ENCODE measurements at regions not wholly inside any gene's neighbourhood (a gene's known extent, or its start where the extent isn't known, plus 50 kb on each side); places are given as distances from the start of the nearest gene placed in this dataset.

GRCh38 chr22:49697047-49697446, 130.6 kb downstream of the BRD1 start:
- DNase-seq = no peak
- Histone ChIP-seq H3K27ac (no peak overlapping the region), H3K36me3 (ENCODE audit: insufficient read depth in 1 of 2, low read depth in 1 of 2) (no peaks in the 10 kb centered on the region), H3K9me3 (peaks cover 9% of the 10 kb centered on the region), H3K27me3 (ENCODE audit: insufficient read depth in 3 of 3, low read length in 2 of 3) (peaks cover 0 to 1% (median 0%) of the 10 kb centered on the region in 3 donors), H3K4me3 (no peak overlapping the region), H3K4me1 (no peaks in the 10 kb centered on the region)
- 80 to 86% (median 85%) methylated on average over 3 of the region's 3 CpGs for WGBS, 3 donors
- TF ChIP-seq, protein P1, sequence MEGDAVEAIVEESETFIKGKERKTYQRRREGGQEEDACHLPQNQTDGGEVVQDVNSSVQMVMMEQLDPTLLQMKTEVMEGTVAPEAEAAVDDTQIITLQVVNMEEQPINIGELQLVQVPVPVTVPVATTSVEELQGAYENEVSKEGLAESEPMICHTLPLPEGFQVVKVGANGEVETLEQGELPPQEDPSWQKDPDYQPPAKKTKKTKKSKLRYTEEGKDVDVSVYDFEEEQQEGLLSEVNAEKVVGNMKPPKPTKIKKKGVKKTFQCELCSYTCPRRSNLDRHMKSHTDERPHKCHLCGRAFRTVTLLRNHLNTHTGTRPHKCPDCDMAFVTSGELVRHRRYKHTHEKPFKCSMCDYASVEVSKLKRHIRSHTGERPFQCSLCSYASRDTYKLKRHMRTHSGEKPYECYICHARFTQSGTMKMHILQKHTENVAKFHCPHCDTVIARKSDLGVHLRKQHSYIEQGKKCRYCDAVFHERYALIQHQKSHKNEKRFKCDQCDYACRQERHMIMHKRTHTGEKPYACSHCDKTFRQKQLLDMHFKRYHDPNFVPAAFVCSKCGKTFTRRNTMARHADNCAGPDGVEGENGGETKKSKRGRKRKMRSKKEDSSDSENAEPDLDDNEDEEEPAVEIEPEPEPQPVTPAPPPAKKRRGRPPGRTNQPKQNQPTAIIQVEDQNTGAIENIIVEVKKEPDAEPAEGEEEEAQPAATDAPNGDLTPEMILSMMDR (IDR thresholded peaks at IDR 0.05) = no peak
- intact Hi-C loops (cut with DNase I) = no loop called here
- ATAC-seq = no peak

DNA sequence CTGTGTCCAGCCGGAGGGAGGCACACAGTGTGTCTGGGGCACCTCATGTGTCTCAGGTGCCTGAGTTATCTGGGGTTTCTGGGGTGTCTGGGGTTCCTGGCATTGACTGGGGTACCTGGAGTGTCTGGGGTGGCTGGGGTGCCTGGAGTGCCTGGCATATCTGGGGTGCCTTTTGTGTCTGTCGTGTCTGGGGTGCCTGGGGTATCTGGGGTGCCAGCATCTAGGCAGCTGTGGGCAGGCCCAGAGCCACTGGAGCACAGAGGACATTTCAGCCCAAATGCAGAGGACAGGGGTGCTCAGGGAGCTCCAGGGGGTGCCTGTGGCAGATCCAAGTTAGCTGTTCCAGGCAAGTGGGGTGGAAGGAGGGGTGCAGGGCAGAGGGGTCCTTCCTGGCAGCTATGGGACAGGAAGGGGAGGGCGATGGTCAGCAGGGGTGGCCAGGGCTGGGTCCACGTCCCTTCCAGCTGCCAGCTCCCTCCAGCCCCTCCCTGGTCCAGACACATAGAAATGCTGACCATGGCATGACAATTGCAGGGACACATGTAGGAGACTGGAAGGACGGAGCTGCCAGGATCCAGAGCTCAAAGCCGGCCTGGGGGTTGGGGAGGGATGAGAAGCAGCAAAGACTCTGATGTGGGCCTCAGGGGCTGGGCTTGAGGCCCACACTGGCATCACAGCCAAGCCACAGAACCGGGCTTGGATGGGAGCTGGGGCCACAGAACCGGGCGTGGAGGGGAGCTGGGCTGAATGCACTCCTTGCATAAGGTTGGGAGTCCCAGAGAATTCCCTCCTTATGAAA, 133.0 kb downstream of the BRD1 start:
- TF ChIP-seq, protein P1 (IDR thresholded peaks at IDR 0.05) = no peak
- Histone ChIP-seq H3K36me3 (ENCODE audit: insufficient read depth in 1 of 2, low read depth in 1 of 2) (no peaks in the 10 kb centered on the region), H3K4me1 (no peaks in the 10 kb centered on the region), H3K9me3 (peaks cover 5% of the 10 kb centered on the region), H3K27me3 (ENCODE audit: insufficient read depth in 3 of 3, low read length in 2 of 3) (peaks cover 0 to 1% (median 0%) of the 10 kb centered on the region in 3 donors), H3K4me3 (no peak overlapping the region), H3K27ac (no peak overlapping the region)
- ATAC-seq = no peak
- intact Hi-C loops (cut with DNase I) = no loop called here
- DNase-seq = no peak
- WGBS, 3 donors = 64 to 72% (median 66%) methylated on average over 9 of the region's 9 CpGs

GRCh38 chr22:49693848-49694247, 133.8 kb downstream of the BRD1 start:
- Histone ChIP-seq H3K4me1 (no peaks in the 10 kb centered on the region), H3K4me3 (no peak overlapping the region), H3K36me3 (ENCODE audit: insufficient read depth in 1 of 2, low read depth in 1 of 2) (no peaks in the 10 kb centered on the region), H3K27me3 (ENCODE audit: insufficient read depth in 3 of 3, low read length in 2 of 3) (peaks cover 0 to 4% (median 4%) of the 10 kb centered on the region in 3 donors), H3K27ac (no peak overlapping the region), H3K9me3 (peaks cover 5% of the 10 kb centered on the region)
- intact Hi-C loops (cut with DNase I) = no loop called here
- 82 to 88% (median 85%) methylated on average over 10 of the region's 10 CpGs for whole genome bisulfite sequencing, 3 donors
- ATAC-seq (no peak), DNase-seq (no peak)
- TF ChIP-seq, protein P1 (IDR thresholded peaks at IDR 0.05) = no peak

DNA sequence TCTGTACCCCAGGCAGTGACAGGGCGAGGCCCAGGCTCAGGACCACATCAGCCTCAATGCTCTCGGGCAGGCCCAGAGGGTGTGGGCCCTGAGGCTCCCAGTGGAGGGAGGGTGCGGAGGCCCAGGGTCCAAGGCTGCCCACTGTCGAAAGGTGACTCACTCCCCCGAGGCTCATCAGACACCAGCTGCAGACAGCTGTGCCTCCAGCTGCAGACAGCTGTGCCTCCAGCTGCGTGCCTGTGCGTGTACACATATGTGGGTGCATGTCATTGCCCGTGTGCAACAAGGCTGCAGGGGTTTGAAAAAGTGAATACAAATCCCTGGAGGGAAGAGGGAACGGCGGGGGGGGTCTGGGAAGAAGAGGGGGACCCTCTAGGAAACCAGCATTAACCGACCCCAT, 134.3 kb downstream of the BRD1 start:
- WGBS, 3 donors = 21 to 40% (median 34%) methylated on average over 11 of the region's 11 CpGs

More for the DNA sequence above, 134.3 kb downstream of the BRD1 start:
- no peaks in the 10 kb centered on the region for H3K36me3 ChIP-seq (ENCODE audit: insufficient read depth in 1 of 2, low read depth in 1 of 2)
- H3K9me3 ChIP-seq = peaks cover 5% of the 10 kb centered on the region
- DNase-seq = no peak
- no peak overlapping the region for H3K4me3 ChIP-seq
- no peaks in the 10 kb centered on the region for H3K4me1 ChIP-seq
- peaks cover 0 to 8% (median 4%) of the 10 kb centered on the region in 3 donors for H3K27me3 ChIP-seq (ENCODE audit: insufficient read depth in 3 of 3, low read length in 2 of 3)
- no peak overlapping the region for H3K27ac ChIP-seq
- TF ChIP-seq, protein P1 (IDR thresholded peaks at IDR 0.05) = no peak
- intact Hi-C loops (cut with DNase I) = no loop called here
- no peak for ATAC-seq

Data from psoas muscle (tissue), 7 donors.